ENCODE measurements at regions not wholly inside any gene's neighbourhood (a gene's known extent, or its start where the extent isn't known, plus 50 kb on each side); places are given as distances from the start of the nearest gene placed in this dataset.

DNA sequence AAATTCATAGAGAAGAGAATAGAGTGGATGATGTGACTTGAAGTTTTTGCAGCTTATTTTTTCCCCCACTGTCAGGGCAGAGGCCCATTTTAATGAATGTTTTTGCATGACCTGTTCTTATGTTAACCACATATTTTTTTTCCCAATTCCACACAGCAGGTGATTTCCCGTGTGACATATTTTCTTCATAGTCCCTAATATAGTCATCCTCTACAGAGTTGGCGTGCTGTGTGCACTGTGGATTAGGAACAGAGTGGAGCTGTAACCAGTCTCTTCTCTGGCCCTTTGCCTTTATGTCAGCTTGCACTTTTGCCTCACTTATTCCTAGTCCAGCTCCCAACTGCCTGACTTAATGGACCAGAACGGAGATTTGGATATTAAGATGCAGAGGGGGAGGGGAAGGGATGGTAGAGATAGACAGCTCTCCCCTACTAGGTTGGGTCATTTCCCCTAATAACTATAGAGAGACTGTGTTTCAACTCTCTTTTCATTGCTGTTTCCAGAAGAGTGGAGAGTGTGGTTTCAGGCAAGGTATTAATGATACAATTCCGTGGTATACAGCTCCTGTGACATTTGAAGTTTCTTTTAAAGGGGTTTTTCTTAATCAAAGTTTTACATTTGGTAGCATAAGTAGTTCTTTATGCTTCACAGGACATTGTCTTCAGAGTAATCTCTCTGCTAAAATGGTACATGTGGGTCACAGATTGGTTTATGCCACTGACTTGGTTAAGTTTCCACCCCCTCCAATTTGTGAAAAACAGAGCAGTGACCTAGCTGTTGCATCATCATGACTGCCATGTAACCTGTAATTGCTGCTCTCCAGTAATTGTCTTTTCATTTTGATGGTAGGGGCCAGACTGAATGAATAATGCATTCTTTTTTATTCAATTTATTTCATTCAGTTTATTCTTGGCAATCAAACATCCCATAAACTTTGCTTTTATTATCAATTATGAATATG lies 161.3 kb downstream of the HAUS1 start:
- TF ChIP-seq, protein P1, sequence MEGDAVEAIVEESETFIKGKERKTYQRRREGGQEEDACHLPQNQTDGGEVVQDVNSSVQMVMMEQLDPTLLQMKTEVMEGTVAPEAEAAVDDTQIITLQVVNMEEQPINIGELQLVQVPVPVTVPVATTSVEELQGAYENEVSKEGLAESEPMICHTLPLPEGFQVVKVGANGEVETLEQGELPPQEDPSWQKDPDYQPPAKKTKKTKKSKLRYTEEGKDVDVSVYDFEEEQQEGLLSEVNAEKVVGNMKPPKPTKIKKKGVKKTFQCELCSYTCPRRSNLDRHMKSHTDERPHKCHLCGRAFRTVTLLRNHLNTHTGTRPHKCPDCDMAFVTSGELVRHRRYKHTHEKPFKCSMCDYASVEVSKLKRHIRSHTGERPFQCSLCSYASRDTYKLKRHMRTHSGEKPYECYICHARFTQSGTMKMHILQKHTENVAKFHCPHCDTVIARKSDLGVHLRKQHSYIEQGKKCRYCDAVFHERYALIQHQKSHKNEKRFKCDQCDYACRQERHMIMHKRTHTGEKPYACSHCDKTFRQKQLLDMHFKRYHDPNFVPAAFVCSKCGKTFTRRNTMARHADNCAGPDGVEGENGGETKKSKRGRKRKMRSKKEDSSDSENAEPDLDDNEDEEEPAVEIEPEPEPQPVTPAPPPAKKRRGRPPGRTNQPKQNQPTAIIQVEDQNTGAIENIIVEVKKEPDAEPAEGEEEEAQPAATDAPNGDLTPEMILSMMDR (IDR thresholded peaks at IDR 0.05; ENCODE audit: low read depth, low read length), result no peak
- H3K4me3 ChIP-seq (ENCODE audit: low read depth, low read length), result no peak overlapping the region

DNA sequence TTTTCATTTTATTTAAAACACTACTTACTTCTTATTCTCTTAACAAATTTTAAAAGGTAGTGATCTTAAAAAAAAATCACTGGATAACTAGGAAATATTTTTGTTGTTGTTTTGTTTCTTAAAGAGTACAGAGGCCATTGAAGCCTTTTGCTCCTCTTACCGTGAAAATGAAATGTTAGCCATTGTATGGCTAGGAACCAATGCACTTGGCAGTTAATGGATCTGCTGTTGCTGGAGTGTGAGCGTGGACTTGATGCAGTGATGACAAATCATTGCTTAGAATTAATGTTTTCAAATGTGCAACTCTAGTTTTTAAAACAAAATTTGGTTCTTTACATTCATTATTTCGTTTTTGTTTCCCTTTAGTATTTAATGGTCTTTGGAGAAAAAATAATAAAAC lies 162.3 kb downstream of the HAUS1 start:
- no peak overlapping the region for H3K4me3 ChIP-seq (ENCODE audit: low read depth, low read length)
- TF ChIP-seq, protein P1 (IDR thresholded peaks at IDR 0.05; ENCODE audit: low read depth, low read length), result no peak

DNA sequence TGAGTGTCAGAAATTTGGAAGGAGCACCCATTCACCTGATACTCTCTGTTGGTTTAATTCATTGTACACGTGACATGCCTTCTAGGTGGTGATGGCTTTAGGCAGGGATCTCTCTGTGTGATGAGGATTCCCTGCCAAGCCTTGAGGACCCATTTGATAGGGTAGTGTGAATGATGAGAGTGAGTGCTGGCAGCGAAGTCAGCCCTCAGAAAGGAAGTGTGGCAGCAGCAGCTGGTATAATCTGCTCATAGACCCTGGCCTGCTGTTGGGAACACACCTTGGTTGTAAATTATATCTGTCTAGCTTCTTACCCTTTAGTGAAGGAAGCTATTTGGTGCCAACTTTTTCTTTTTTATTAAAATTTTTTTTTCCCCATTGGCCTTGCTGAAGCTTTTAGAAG lies 164.5 kb downstream of the HAUS1 start:
- no peak overlapping the region for H3K4me3 ChIP-seq (ENCODE audit: low read depth, low read length)
- TF ChIP-seq, protein P1 (IDR thresholded peaks at IDR 0.05; ENCODE audit: low read depth, low read length), result no peak

DNA sequence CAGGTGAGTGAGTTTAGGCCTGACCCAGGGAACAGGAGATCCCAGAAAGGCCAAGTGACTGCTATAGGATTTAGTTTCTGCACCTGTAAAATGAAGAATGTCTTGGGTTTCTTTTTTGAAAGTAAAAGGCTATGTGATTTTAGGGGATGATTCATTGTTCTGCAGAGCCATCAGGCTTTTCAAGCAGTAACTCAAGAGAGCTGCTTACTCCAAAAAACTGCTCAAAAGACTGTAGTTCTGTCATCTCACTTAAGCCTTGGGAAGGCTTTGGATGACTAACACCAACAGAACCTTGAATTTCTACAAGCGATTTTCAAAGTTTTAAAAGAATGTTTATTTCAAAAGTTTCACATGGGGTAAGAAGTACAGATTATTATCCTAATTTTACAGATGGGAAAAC lies 165.1 kb downstream of the HAUS1 start:
- no peak overlapping the region for H3K4me3 ChIP-seq (ENCODE audit: low read depth, low read length)
- TF ChIP-seq, protein P1 (IDR thresholded peaks at IDR 0.05; ENCODE audit: low read depth, low read length), result no peak

DNA sequence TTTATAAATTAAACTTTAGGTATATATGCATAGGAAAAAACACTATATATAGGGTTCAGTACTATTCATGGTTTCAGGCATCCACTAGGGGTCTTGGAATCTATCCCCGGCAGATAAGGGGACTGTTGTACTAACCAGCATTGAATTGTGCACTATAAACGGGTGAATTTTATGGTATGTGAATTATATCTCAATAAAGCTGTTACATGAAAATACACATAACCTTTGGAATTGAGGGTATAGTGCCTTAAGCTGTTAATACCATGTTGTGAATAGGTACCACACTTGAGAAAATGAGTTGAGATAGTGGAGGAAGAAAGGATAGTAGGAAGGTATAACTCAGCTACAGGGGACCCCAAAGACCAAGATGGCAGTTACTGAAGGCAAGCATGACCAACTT lies 167.3 kb downstream of the HAUS1 start:
- TF ChIP-seq, protein P1 (IDR thresholded peaks at IDR 0.05; ENCODE audit: low read depth, low read length), result no peak
- H3K4me3 ChIP-seq (ENCODE audit: low read depth, low read length), result no peak overlapping the region

DNA sequence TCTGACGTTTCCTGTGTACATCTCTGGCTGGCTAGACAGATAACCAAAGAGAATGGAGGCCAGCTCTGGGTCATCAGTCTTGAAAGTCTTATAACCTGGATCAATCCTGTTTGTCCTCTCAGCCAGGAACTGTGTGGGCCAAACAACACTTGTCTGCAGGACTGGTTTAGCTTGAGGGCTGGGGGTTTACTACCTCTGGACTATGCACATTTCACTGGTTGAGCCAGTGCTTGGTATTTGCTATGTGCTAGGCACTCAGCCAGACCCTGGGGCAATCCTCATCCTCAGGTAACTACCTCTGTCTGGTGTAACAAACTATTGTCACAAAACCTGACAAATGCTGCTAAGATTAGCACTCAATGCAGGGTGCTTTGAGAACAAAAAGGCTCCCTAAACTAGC lies 169.7 kb downstream of the HAUS1 start:
- TF ChIP-seq, protein P1 (IDR thresholded peaks at IDR 0.05; ENCODE audit: low read depth, low read length), result no peak
- H3K4me3 ChIP-seq (ENCODE audit: low read depth, low read length), result no peak overlapping the region

DNA sequence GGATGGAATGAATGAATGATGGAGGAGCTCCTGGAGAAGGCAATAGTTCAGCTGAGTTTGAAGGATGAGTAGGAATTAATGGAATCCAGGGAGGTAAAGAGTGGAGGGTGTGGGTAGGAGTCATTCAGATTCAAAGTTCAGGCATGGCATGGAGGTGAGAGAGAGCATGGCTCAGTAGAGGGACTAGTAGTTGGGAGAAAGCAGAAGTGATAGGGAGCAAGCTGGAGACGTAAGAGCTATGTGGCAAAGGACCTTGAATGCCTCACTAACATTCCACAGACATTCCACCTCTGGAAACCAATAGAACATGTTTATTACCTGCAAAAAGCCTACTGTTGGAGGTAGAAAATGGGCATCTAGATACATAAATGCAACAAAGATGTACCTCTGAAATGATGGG lies 170.1 kb downstream of the HAUS1 start:
- no peak overlapping the region for H3K4me3 ChIP-seq (ENCODE audit: low read depth, low read length)
- TF ChIP-seq, protein P1 (IDR thresholded peaks at IDR 0.05; ENCODE audit: low read depth, low read length), result no peak

All from WI38 (cell line).